Left forelimb (tissue), 1 donor: ENCODE measurements at regions not wholly inside any gene's neighbourhood (a gene's known extent, or its start where the extent isn't known, plus 50 kb on each side); places are given as distances from the start of the nearest gene placed in this dataset.

Experiments used
- DNase-seq: peaks from one replicate; pipeline ENCODE4 v3.0.0-alpha.2; 2018; ENCODE audit warnings: low spot score

GRCh38 chr11:80144897-80145594, 704.2 kb upstream of the TENM4 start:
- no peak for DNase-seq

- DNase-seq = no peak
These were observed 696.2 kb upstream of the TENM4 start for GRCh38 chr11:80136991-80137390.

DNA sequence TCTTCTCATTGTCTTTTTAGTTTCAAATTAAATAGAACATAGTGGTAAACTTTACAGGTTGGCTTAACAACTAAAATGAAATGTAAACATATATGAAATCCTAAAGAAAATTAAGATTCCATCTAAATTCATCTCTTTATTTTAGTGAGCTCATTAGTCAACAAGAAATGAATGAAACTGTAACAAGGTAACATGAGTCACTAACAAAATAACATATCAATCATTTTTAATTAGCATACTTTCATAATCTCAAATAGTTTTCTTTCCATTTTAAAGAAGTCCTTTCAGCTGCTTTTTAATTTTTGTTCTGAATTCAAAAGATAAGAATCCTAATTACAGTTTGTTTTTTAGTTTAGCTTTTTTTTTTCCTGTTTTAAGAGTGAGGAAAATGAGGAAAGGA, 688.6 kb upstream of the TENM4 start:
- DNase-seq = no peak

GRCh38 chr11:80122211-80122610, 681.4 kb upstream of the TENM4 start:
- no peak for DNase-seq

GRCh38 chr11:80118073-80118472, 677.2 kb upstream of the TENM4 start:
- no peak for DNase-seq

- DNase-seq = no peak
These were observed 676.0 kb upstream of the TENM4 start for GRCh38 chr11:80116796-80117195.

DNA sequence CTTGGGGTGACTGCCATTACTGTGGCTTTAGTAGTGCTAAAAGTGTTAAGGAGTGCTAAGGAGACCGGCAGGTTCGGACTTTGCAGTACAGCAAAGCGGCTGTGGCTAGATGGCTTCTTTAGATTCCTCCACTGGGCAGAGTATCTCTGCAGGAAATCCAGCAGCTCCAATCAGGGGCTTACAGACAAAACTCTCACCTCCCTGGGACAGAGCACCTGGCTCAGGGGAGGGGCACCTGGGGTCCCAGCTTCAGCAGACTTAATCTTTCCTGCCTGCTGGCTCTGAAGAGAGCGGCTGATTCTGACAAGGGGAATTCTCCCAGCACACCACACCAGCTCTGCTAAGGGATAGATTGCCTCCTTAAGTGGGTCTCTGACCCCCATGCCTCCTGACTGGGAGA, 668.8 kb upstream of the TENM4 start:
- DNase-seq = no peak

GRCh38 chr11:80109031-80109430, 668.2 kb upstream of the TENM4 start:
- no peak for DNase-seq

- DNase-seq = no peak
These were observed 666.6 kb upstream of the TENM4 start for GRCh38 chr11:80107415-80107814.

DNA sequence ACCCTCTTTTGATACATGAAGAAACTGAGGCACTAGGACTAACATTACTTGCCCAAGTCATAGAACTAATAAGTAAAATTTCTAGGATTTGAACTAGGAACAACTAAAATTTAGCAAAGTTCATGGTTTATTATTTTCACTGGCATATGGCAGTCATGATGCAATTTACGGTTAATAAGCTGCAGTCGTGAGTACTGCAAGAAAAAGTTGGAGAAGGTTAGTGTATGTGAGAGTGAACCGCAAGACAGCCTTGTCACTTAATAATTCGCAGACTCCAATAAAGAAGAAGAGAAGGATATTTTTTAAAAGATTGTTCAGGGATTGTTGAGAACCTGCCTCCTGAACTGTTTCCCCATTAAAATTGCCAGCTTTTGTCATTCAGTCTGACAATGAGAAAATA, 663.4 kb upstream of the TENM4 start:
- no peak for DNase-seq

DNA sequence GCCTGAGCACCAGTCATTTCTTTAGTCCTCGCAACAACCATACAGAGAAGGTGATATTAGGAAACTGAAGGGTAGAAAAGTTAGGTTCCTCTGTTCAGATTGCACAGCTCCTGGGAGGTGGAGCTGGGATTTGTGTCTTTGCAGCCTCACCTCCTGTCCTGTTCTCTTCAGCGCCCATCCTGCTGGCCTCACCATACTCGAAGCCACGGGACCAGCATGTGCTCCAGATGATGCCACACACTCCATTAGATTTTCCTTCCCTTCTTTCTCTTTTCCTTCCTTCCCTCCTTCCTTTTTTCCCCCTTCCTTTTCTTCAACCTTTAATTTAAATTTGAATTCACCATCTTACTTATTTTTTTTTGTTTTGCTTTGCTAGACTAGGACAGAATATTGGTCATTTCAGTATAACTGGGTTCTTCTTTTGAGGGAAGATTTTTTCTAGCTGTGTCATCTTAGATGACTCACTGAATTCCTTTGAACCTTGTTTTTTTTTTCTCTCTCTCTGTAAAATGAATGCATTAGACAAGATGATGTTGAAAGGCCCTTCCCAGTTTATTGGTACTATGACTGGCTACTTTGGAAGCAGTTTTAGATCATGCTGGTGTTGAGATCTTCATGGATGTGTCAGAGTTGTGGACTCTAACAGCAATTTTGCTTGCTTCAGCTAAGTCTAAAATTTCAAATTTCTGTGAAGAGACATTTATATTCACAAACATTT, 662.5 kb upstream of the TENM4 start:
- DNase-seq = no peak

GRCh38 chr11:80097146-80097545, 656.3 kb upstream of the TENM4 start:
- no peak for DNase-seq

GRCh38 chr11:80096736-80097135, 655.9 kb upstream of the TENM4 start:
- no peak for DNase-seq

DNA sequence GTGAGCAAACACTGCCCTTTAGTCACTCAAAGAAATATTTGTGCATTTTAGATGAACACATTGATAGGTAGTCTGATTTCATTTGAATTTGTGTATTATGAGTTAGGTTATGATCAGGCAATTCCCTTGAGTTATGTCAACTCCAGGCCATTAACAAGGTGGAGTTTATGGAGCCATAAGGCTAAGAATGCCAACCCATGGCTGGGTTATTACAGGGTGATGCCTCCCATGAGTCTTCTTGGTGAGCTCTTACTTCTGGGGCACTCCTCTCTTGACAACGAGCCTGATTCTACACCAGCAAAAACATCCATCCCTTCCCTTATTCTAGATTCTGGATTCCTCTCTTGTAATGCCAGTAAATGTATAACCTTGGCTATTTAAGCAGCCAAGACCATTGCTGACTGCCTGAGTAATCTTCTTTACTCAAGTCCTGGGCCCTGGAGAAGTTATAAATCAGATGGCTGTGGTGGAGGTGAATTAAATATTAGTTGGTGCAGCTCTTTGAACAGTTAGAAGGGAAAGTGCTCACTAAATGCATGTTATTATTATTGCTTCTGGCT, 645.7 kb upstream of the TENM4 start:
- DNase-seq = no peak

DNA sequence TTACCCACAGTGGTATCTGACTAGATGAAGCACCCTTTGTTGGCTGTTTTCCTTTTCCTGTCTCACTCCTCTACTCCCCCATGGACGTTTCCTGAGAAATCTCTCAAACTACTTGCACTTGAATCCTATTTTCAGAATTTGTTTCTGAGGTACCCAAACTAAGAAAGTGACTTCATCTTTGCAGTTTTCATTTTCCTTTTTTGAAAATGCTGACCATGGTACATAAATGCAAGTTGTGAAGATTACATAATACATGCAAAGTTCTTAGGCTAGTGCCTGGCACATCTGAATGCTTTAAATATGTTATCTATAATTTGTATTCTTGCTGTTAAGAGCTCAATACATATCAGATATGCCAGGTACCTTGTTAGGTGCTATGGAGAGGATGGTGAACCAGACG, 644.7 kb upstream of the TENM4 start:
- no peak for DNase-seq

GRCh38 chr11:80084608-80085007, 643.8 kb upstream of the TENM4 start:
- no peak for DNase-seq

DNA sequence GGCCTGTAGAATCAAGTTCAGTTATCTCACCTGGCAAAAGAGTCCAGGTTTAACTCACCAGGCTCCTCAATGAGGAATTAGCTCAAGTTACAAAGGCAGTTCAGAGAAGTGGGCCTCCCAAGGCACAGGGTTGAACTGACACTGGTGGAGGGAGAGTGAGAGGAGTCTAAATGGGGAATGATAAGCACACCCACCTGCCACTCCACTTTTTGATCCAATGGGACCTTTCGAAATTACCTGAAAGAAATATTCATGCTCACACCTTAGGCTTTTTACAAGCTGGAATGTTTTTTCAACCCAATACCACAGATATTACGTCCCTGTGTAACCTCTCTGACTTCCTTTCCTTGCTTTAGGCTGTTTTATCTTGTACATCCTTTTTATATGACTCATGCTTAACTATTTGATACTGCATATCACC, 642.7 kb upstream of the TENM4 start:
- DNase-seq = no peak

- DNase-seq = no peak
These were observed 641.6 kb upstream of the TENM4 start for GRCh38 chr11:80082406-80082805.

GRCh38 chr11:80077113-80077512, 636.3 kb upstream of the TENM4 start:
- no peak for DNase-seq

DNA sequence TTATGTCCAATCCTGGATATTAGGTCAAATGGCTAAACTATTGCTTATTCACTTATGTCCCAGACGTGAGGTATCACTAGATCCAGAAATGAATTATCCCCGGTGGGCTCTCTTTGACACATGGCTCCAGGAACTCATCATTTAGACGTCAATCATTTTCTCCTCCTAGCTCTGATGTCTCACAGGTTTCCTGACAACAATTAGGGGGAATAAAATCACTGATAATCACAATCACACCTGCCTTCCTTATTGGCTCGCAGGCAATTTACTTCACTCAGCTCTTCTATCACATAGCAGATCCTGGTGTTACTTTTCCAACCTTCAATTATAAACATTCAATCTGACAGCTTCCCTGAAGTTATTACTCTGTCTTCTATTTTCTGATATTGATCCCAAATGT, 634.0 kb upstream of the TENM4 start:
- no peak for DNase-seq

GRCh38 chr11:80066291-80066690, 625.5 kb upstream of the TENM4 start:
- no peak for DNase-seq

- DNase-seq = no peak
These were observed 624.3 kb upstream of the TENM4 start for GRCh38 chr11:80065086-80065485.

DNA sequence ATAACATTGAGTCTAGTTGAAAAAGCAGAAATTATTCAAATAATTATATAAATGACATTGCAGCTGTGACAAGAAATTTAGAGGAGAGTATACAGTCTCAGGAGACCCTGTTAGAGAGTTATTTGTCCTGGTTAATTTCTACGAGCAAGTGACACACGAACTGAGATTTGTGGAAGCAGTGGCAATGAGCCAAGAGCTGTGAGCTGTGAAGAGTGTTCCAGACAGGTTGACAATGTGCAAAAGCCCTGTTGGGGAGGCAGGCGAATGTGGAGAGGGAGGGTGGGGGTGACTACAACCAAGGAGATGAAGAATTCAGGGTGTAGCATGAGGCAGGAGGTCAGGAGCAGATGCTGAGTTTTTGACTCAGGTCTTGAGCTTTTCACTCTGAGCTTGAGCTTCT, 620.2 kb upstream of the TENM4 start:
- no peak for DNase-seq
